ENCODE measurements at regions not wholly inside any gene's neighbourhood (a gene's known extent, or its start where the extent isn't known, plus 50 kb on each side); places are given as distances from the start of the nearest gene placed in this dataset.

- no peak for TF ChIP-seq CTCF (IDR thresholded peaks at IDR 0.05; ENCODE audit: low read depth, low read length, missing control alignments)
- in situ Hi-C loops (cut with HindIII; ENCODE audit: low sequenced_read_pairs) = no loop called here
- DNase-seq (ENCODE audit: low read depth) = no peak
- no peak overlapping the region for H3K4me3 ChIP-seq (ENCODE audit: low read depth, low read length)
Observed at GRCh38 chr5:39561421-39561820, 136.6 kb upstream of the DAB2 start.

DNA sequence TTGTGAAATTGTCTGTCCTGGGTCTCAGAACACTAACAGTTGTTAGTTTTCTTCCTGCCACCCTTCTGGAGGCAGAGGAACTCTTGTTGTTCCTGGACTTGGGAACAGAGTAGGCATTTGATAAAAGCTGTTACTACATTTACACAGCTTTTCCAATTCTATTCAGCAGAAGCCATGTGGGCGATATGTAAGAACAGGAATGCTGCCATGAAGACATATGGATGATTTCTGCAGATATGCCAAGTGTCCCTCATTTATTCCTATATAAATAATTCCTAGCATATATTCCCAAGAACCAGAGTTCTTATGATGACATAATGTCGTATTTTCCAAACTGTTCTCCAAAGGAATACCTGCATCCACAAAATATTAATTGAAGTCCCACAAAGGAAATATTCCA, 135.9 kb upstream of the DAB2 start:
- no peak for DNase-seq (ENCODE audit: low read depth)
- H3K4me3 ChIP-seq (ENCODE audit: low read depth, low read length) = no peak overlapping the region
- in situ Hi-C loops (cut with HindIII; ENCODE audit: low sequenced_read_pairs) = no loop called here
- no peak for TF ChIP-seq CTCF (IDR thresholded peaks at IDR 0.05; ENCODE audit: low read depth, low read length, missing control alignments)

DNA sequence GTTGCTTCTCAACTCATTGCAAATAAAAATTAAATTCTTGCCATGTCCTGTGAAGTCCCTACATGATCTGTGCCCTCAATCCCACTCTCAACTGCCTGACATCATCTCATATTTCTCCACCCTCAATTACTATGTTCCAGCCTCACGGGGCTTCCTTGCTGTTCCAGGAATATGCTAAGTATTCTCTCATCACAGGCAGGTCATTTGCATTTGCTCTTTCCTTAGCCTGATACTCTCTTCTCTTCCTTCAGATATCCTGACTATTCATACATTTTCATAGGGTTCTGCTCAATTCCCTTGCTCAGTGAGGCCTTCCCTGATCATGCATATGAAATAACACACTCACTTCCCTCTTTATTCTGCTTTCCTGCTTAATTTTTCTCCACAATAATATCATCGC, 135.1 kb upstream of the DAB2 start:
- no peak for TF ChIP-seq CTCF (IDR thresholded peaks at IDR 0.05; ENCODE audit: low read depth, low read length, missing control alignments)
- in situ Hi-C loops (cut with HindIII; ENCODE audit: low sequenced_read_pairs) = no loop called here
- no peak for DNase-seq (ENCODE audit: low read depth)
- H3K4me3 ChIP-seq (ENCODE audit: low read depth, low read length) = no peak overlapping the region

DNA sequence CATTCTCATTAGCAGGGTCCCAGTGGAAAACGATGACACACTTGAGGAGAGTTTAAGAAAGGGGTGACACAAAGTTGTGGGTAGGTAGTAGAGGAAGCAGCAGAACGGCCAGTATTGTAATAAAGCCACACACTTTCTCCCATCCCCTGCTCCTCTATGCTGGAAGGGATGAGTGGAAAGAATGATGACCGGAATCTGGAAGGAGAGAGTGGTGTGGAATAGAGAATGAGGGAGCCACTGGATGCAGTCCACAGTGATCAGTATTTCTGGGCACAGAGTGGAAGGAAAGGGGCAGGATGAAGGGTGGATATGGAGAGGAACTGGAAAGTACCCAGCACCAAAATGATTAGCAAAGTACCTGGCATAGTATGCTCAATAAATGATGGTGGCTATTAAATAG, 133.8 kb upstream of the DAB2 start:
- no peak overlapping the region for H3K4me3 ChIP-seq (ENCODE audit: low read depth, low read length)
- TF ChIP-seq CTCF (IDR thresholded peaks at IDR 0.05; ENCODE audit: low read depth, low read length, missing control alignments) = no peak
- DNase-seq (ENCODE audit: low read depth) = no peak
- in situ Hi-C loops (cut with HindIII; ENCODE audit: low sequenced_read_pairs) = no loop called here

- no peak for TF ChIP-seq CTCF (IDR thresholded peaks at IDR 0.05; ENCODE audit: low read depth, low read length, missing control alignments)
- H3K4me3 ChIP-seq (ENCODE audit: low read depth, low read length) = no peak overlapping the region
- DNase-seq (ENCODE audit: low read depth) = no peak
- in situ Hi-C loops (cut with HindIII; ENCODE audit: low sequenced_read_pairs) = no loop called here
Observed at GRCh38 chr5:39555788-39556187, 131.0 kb upstream of the DAB2 start.

DNA sequence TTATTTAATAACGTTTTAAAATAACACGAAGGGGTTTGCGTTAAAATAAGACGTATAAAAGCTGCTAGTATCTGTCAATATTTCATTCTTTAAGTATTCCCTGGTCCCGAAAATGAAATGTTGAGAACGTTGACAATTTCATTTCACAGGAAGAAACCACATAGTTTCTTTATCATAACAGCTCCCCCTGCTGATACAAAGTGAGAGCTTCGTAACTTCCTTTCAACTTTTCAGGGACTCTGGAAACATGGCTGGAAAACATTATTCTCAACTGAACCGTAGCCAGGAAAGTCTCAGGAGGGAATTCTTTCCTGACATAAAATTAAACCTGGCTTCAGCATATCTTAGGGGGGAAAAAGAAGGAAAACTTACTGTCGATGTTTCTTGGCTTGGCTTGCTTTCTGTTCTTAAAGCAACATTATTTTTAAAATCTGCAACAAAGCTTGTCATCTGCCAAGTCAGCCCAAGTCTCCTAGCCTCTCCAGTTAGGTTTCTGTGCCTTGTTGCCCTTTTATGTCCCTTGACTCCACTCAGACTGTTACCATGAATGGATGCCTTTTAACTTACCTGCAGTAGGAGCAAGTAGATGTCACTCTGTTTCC, 122.9 kb upstream of the DAB2 start:
- H3K4me3 ChIP-seq (ENCODE audit: low read depth, low read length) = no peak overlapping the region
- in situ Hi-C loops (cut with HindIII; ENCODE audit: low sequenced_read_pairs) = no loop called here
- peak; percentile 76 for DNase-seq (ENCODE audit: low read depth)
- TF ChIP-seq CTCF (IDR thresholded peaks at IDR 0.05; ENCODE audit: low read depth, low read length, missing control alignments) = peak; percentile 68

All from astrocyte of the cerebellum (primary cell).